K562 (cell line): ENCODE measurements at regions not wholly inside any gene's neighbourhood (a gene's known extent, or its start where the extent isn't known, plus 50 kb on each side); places are given as distances from the start of the nearest gene placed in this dataset.

Experiments used
- ATF3 ChIP-seq, 2 experiments: fragments of 450-650 bp in 1 of 2; sonication (generic) in 1 of 2; formaldehyde crosslinking in 1 of 2; IDR thresholded peaks in 1 of 2; conservative IDR thresholded peaks in 1 of 2; 2 replicates each; pipeline versions ENCODE4 v1.6.1 to v1.8.1; 2016 to 2023; ENCODE audit warnings: mild to moderate bottlenecking in 2 of 2, moderate library complexity in 2 of 2, inconsistent platforms in 1 of 2, missing genetic modification reagents in 1 of 2
- CREB3 ChIP-seq: fragments of 450-650 bp; conservative IDR thresholded peaks from 2 replicates; pipeline ENCODE4 v1.6.1; 2016; ENCODE audit warnings: missing genetic modification characterization, low read depth, mild to moderate bottlenecking, missing compliant biosample characterization, moderate library complexity
- ESRRA ChIP-seq: fragments of 450-650 bp; IDR thresholded peaks from 2 replicates; pipeline ENCODE4 v1.6.1; 2014; ENCODE audit warnings: low read depth, mild to moderate bottlenecking, moderate library complexity, borderline replicate concordance
- HMG20A ChIP-seq: fragments of 450-650 bp; formaldehyde crosslinking; conservative IDR thresholded peaks from 2 replicates; pipeline ENCODE4 v1.4.0; 2020; ENCODE audit warnings: mild to moderate bottlenecking, mixed read lengths
- HNRNPK ChIP-seq: fragments of 200-400 bp; formaldehyde crosslinking; IDR thresholded peaks from one replicate; pipeline ENCODE4 v1.6.1; 2018; ENCODE audit warnings: mild to moderate bottlenecking, low read depth, low read length; ENCODE audit not compliant: poor library complexity, severe bottlenecking
- NONO ChIP-seq, 2 experiments: fragments of 200-400 bp in 1 of 2; fragments of 450-650 bp in 1 of 2; formaldehyde crosslinking in 1 of 2; IDR thresholded peaks; 2 replicates each; pipeline ENCODE4 v1.6.1; 2017; ENCODE audit warnings: low read depth in 2 of 2, mild to moderate bottlenecking in 2 of 2, moderate library complexity in 2 of 2, low read length in 1 of 2
- NR1H2 ChIP-seq: sonication (generic); formaldehyde crosslinking; IDR thresholded peaks from 2 replicates; pipeline ENCODE4 v1.4.0; 2020; ENCODE audit warnings: mild to moderate bottlenecking, missing genetic modification reagents
- REST ChIP-seq, 2 experiments: fragments of 450-650 bp; formaldehyde crosslinking in 1 of 2; IDR thresholded peaks; 2 replicates each; pipeline versions ENCODE4 v1.4.0 to v1.6.1; 2014 to 2020; ENCODE audit warnings: mild to moderate bottlenecking in 2 of 2, borderline replicate concordance in 1 of 2, low read depth in 1 of 2
- TGIF2 ChIP-seq: sonication (generic); formaldehyde crosslinking; IDR thresholded peaks from 2 replicates; pipeline ENCODE4 v1.8.1; 2022; ENCODE audit warnings: mild to moderate bottlenecking, missing genetic modification reagents, moderate library complexity
- ZBTB7A ChIP-seq: IDR thresholded peaks from 2 replicates; pipeline ENCODE4 v1.6.1; 2011; ENCODE audit warnings: low read depth, mild to moderate bottlenecking, low read length, moderate library complexity, borderline replicate concordance; ENCODE audit not compliant: control insufficient read depth
- ZNF133 ChIP-seq: fragments of 250-450 bp; sonication (Bioruptor Pico); IDR thresholded peaks from 2 replicates; pipeline ENCODE4 v1.4.0; 2020; ENCODE audit warnings: mild to moderate bottlenecking
- ZNF24 ChIP-seq: fragments of 450-650 bp; IDR thresholded peaks from 2 replicates; pipeline ENCODE4 v1.6.1; 2016
- ZNF445 ChIP-seq: fragments of 250-450 bp; sonication (Bioruptor Pico); IDR thresholded peaks from 2 replicates; pipeline ENCODE4 v1.4.0; 2020; ENCODE audit warnings: low read depth, mild to moderate bottlenecking, moderate library complexity
- TF ChIP-seq, protein P1 (sequence below): fragments of 450-650 bp; formaldehyde crosslinking; IDR thresholded peaks from 2 replicates; pipeline ENCODE4 v1.4.0; 2020; ENCODE audit warnings: mild to moderate bottlenecking, mixed read lengths

DNA sequence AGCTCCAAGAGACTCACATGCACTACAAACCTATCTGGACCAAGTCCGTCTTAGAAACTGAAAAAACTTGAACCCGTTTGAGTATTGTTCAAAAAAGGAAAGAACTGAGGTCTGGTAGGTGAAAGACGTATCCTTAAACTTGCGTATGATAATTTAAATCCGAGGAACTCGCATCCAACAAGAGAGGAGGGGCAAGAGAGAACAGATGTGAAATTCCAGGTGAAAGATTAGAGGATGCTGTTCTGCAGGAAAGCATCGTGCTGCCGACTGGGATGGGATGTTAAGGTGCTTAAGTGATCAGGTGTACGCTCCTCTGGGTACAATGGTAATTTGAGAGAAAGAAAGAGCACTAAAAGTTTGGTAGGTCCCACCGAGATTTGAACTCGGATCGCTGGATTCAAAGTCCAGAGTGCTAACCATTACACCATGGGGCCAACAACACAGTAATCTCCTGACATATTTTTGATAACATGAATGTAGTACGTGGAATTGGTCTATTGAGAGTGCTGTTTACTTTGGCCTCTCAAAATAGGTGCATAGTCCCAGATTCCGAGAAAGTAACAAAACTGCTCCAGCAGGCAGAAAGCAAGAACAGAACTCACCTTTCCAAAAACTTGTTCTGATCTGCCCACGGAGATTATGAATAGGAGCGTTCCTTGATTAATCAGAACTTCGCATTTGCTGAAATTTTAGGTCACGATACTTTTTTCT, 53.5 kb upstream of the BTN3A2 start (continued):
- TF ChIP-seq REST (IDR thresholded peaks at IDR 0.05; ENCODE audit: borderline replicate concordance) (no peak; the same call in 1 of the 2 replicates), REST (CRISPR knock-in tag; IDR thresholded peaks at IDR 0.05; ENCODE audit: low read depth) (no peak), TGIF2 (no peak), ATF3 (IDR thresholded peaks at IDR 0.05) (peak; percentile 41; the same call in 1 of the 2 replicates), ATF3 (CRISPR knock-in tag; conservative IDR thresholded peaks at IDR 0.05) (no peak), ZNF133 (CRISPR knock-in tag) (no peak), ESRRA (peak; percentile 14; the same call in 1 of the 2 replicates), ZNF445 (CRISPR knock-in tag) (no peak), ZNF24 (peak; percentile 39; the same call in 1 of the 2 replicates), CREB3 (tag) (0 out of 2 replicates have a peak, but pooled peaks have one; percentile 26), ZBTB7A (no peak), NONO (IDR thresholded peaks at IDR 0.05; ENCODE audit: low read depth in 2 of 2, low read length in 1 of 2) (0 out of 4 replicates have a peak, but pooled peaks of 1 of the 2 experiments have one; percentile 18), NR1H2 (CRISPR knock-in tag) (no peak), HNRNPK (no peak), HMG20A (CRISPR knock-in tag) (no peak)
- TF ChIP-seq, protein P1, sequence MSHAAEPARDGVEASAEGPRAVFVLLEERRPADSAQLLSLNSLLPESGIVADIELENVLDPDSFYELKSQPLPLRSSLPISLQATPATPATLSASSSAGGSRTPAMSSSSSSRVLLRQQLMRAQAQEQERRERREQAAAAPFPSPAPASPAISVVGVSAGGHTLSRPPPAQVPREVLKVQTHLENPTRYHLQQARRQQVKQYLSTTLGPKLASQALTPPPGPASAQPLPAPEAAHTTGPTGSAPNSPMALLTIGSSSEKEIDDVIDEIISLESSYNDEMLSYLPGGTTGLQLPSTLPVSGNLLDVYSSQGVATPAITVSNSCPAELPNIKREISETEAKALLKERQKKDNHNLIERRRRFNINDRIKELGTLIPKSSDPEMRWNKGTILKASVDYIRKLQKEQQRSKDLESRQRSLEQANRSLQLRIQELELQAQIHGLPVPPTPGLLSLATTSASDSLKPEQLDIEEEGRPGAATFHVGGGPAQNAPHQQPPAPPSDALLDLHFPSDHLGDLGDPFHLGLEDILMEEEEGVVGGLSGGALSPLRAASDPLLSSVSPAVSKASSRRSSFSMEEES, result no peak
